Midbrain (tissue), 1 donor: ENCODE measurements at regions not wholly inside any gene's neighbourhood (a gene's known extent, or its start where the extent isn't known, plus 50 kb on each side); places are given as distances from the start of the nearest gene placed in this dataset.
"Not testable (repeated sequence)": the region's sequence is repeated elsewhere in the genome, so short reads cannot be mapped to it uniquely, and the experiment has no call there.

Experiments used
- DNase-seq: peaks from one replicate; lab custom pipeline; 2025; lab: John Stamatoyannopoulos, UW

GRCh38 chr12:87679251-87679650, 349.9 kb downstream of the C12orf50 start:
- no peak for DNase-seq

DNA sequence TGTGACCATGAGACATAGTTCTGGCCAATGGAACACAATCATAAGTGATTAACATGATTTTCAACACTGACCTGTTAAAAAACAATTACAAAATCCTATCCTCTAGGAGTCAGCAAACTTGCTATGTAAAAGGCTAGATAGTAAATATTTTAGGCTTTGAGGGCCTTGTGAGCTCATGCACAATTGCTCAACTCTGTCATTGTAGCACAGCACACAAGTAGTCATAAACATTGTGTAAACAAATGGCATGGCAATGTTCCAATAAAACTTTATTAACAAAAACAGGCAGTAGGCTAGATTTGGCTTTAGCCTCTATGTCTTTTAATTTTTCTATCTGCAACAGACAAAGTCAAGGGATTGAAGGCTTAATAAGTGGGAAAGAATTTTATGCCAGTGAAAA, 350.7 kb downstream of the C12orf50 start:
- no peak for DNase-seq

DNA sequence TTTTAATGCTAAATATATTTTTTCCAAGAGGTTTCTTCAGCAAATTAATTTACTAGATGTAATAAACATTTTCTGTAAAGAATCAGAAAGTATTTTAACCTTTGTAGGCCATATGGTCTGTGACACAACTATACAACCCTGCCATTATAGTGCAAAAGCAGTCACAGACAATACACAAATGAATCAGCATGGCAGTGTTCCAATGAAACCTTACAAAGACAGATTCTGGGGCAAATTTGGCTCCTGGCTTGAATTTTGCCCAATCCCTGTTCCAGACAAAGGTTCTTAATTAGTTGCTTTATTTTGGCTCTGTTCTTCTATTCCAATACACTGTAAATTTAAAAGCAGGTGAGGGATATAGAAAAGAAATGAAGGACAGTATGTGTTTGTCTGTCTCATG, 352.5 kb downstream of the C12orf50 start:
- no peak for DNase-seq

DNA sequence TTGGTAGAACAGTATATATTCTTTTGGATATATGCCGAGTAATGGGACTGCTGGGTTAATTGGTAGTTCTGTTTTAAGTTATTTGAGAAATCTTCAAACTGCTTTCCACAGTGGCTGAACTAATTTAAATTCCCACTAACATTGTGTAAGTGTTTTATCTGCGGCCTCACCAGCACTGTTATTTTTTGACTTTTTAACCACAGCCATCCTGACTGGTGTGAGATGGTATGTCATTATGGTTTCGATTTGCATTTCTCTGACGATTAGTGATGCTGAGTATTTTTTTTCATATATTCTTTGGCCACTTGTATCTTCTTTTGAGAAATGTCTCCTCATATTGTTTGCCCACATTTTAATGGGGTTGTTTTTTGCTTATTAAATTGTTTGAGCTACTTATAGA, 357.4 kb downstream of the C12orf50 start:
- DNase-seq, result no peak

DNA sequence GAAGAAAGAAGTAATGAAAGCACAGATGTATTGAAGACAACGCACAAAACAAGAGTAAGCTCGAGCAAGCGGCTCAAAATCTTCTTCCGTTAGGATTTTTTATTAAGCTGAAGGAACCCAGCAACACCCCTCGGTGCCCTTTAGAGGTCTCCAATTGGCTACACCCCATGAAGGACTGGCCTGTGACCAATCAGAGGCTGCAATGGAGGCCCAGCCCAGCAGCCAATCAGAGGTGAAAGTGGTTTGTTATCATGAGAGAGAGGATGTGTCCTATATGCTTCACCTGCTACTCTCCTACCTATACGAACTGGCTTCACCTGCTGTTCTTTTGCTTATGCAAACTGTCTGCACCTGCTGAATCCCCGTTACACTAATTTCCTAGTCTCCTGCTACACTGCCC, 358.8 kb downstream of the C12orf50 start:
- no peak for DNase-seq

DNA sequence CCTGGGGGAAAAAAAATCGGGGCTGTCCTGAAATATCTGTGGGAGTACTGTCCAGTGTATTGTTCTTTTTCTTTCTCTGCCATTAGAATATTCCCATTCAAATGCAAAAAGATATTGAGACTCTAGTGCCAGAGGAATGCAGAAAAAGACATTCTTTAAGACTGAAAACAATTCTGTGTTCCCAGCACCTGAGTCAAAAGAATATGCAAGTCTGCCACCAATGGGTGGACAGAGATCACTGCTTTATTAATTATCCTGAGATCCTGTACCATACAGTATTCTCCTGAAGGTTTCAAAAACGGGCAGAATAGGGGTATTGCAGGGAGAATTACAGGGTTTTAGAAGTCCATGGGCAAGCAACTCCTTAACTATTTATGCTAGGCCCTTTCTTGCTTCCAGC, 361.8 kb downstream of the C12orf50 start:
- no peak for DNase-seq

DNA sequence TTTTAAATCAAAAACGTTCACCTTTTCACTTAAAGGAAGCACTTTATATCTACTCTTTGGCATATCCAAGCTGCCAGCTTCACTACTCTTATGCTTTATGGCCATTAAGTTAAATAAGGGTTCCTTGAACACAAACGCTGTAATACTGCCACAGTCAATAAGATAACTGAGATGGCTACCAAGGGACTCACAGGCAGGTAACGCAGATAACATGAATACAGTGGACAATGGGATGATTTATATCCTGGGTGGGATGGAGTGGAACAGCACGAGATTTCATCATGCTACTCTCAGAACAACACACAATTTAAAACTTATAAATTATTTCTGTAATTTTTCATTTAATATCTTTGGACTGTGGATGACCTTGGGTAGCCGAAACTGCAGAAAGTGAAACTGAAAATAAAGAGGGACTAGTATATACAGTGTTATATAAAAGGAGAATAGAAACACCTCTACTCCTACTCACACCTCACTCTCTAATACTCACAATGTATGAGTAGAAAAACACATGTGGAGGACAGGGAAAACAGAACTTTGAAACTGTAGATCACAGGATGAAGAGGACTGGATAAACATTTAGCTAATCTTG, 367.3 kb downstream of the C12orf50 start:
- no peak for DNase-seq

DNA sequence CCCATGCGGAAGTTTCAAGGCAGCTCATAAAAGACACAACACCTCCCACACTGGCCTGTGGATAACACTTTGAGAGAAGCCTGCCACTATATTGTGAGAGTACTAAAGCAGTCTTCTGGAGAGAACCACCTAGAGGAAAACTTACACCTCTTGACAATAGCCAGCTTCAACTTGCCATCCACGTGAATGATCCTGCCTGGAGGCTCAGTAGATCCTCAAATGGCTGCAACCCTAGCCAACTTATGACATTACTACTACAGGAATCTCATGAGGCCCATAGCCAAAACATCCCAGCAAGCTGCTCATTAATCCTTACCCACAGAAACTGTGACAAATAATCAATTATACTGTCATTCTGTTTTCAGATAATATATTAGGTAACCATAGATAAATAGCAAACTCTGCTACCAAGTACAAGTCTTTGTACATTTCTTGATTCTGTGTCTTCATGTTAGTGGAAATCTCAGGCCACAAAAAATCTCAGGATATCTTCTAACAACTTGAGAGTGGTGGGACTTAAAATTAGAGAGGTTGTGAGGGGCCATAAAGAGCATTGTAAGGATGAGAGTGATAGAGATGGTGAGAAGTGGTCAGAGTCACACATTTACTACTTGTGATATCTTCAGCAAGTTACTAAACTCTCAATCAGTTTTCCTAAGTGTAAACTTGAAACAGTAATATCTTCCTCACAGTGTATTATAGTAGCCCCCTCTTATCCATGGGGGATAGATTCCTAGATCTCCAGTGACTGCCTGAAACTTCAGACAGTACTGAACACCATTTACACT, 368.0 kb downstream of the C12orf50 start:
- DNase-seq, result no peak

GRCh38 chr12:87660291-87660690, 368.9 kb downstream of the C12orf50 start:
- no peak for DNase-seq

DNA sequence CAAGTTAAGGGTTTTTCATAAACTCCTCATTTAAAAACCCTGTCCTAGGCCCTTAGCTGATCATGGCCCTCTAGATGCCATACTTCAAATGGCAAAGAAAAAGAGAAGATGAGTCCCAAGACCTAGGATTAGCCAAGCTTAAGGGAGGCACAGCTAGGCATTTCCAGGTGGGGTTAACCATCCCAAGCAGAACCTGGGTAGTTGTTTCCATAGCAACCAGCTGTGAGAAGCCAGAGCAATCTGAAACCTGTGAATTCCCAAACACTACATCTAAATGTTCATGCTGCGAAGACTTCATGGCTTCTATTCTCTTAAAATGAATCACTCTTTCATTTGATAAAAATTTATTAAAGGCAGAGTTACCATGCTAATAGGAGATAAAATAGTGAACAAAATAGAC, 372.9 kb downstream of the C12orf50 start:
- DNase-seq, result no peak

- DNase-seq, result no peak
These were observed 377.4 kb downstream of the C12orf50 start for GRCh38 chr12:87651670-87652425.

DNA sequence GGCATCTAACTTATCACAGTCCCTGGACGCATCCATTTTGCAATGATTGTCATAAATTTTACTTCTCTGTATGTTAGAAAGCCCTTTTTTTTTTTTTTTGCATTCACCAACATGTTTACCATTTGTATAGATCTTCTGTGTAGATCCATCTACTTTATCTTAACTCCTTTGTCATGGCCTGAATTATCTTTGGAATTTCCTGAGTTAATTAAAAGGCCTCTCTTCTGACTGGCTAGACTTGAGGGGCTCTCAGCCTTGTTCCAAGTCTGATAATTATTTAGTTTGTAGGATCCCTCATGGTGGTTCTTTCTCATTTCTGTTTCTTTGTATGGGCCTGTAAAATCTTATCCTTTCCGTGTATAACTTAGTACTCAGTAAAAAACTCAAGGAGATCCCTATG, 387.0 kb downstream of the C12orf50 start:
- no peak for DNase-seq

DNA sequence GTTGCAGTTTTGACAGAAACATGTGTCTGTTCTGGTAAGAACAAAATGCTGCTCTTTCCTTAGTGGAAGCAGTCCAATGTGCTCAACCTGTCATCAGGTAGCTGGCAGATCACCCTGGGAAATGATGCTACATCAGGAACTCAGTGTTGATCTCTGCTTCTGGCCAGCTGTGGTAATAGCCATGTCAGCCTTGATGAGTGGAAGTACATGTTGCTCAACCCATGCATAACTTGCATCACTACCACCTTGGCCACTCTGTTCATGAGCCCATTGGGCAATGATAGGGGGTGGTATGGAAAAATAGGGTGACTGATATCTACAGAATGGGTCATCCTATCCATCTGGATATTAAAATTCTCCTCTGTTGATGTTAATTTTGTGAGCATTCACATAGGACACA, 411.0 kb downstream of the C12orf50 start:
- no peak for DNase-seq

GRCh38 chr12:87612996-87613395, 416.2 kb downstream of the C12orf50 start:
- no peak for DNase-seq

DNA sequence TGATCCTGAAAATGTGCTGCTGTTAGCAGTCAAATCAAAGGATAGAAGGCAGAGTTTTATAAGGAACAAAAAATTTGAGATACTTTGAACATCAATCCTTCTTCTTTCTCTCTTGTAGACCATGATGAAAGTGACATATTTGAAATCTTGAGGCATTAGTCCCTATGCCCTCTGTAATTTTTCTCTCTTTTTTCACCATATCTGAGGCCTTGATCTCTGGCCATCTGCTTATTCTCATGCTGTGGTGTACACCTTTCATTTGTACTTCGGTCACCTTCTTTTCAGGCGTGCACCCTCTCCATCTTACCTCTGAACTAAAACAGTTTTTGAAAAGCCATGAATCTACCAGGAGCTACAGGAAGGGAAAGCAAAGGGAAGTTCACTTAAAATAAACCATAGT, 420.9 kb downstream of the C12orf50 start:
- no peak for DNase-seq

DNA sequence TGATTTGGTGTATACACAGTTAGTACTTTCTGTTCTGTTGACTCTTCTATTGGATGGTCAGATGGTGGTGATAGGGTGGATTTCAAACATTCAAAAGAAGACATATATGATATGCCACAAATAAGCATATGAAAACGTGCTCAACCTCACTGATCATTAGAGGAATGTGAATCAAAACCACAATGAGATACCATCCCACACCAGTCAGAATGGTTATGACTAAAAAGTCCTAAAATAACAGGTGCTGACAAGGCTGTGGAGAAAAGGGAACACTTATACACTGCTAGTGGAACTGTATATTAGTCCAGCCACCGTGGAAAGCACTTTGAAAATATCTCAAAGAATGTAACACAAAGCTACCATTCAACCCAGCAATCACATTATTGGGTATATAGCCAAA, 425.5 kb downstream of the C12orf50 start:
- no peak for DNase-seq

GRCh38 chr12:87599459-87599858, 429.7 kb downstream of the C12orf50 start:
- DNase-seq, result no peak

GRCh38 chr12:87597114-87597513, 432.1 kb downstream of the C12orf50 start:
- no peak for DNase-seq

- DNase-seq, result no peak
These were observed 432.6 kb downstream of the C12orf50 start for GRCh38 chr12:87596636-87597035.

- DNase-seq, result no peak
These were observed 433.1 kb downstream of the C12orf50 start for GRCh38 chr12:87596134-87596533.

- DNase-seq, result no peak
These were observed 443.2 kb downstream of the C12orf50 start for GRCh38 chr12:87585882-87586557.

- not testable (repeated sequence) for DNase-seq
These were observed 450.1 kb downstream of the C12orf50 start for GRCh38 chr12:87579091-87579490.

- DNase-seq, result no peak
These were observed 453.3 kb downstream of the C12orf50 start for GRCh38 chr12:87575906-87576305.
